GM21390 (cell line): ENCODE measurements at regions not wholly inside any gene's neighbourhood (a gene's known extent, or its start where the extent isn't known, plus 50 kb on each side); places are given as distances from the start of the nearest gene placed in this dataset.

Experiments
- ATAC-seq: cut with Tn5 transposase; IDR thresholded peaks from one replicate; pipeline ENCODE4 v1.9.1; 2021; ENCODE audit not compliant: unreplicated experiment

DNA sequence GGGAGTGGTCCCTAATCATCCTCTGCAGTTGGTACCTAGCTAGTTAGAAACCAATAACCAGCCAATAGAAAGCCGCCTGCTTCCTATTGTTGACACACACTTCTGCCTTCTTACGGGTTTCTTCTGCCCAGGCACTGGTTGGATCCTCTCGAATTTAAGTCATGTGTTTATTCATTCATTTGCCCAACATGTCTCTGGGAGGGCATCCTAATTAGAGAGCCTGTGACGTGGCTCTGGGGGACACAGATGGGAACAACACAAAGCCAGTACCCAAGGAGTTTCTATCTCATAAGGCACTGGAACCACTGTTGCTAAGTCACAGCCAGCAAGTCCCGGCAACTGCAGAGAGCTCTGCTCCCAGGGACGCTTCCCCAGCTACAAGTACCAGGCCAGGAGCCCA is 300.7 kb upstream of the TNRC6C start:
- no peak for ATAC-seq

DNA sequence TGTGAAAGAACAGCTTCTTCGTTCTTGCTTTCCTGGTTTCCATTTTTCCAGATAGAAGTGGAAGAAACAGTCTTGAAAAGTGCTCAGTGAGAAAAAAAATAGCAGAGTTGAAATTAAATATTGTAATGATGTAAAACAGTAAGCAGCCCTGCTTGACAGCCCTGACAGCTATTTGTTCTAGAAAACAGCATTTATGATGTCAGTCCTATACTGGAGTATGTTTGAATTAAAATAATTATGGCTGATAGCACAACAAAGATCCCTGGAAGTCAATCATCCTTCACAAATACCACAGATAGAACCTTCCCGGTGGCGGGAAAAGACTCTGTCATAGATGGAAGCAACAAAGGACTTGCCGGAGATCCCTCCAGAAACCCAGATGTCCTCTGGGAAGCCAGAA is 298.0 kb upstream of the TNRC6C start:
- no peak for ATAC-seq

DNA sequence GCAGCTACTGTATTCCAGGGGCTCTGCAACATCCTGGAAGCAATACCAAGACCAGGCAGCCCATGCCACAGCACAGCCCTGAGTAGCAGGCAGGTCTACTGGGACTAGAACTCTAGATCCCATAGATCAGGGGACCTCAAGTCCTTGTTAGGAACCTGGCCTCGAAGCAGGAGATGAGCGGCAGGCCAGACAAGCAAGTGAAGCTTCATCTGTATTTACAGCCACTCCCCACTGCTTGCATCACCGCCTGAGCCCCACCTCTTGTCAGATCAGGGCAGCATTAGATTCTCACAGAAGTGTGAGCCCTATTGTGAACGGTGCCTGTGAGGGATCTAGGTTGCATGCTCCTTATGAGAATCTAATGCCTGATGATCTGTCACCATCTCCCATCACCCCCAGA is 295.7 kb upstream of the TNRC6C start:
- no peak for ATAC-seq

DNA sequence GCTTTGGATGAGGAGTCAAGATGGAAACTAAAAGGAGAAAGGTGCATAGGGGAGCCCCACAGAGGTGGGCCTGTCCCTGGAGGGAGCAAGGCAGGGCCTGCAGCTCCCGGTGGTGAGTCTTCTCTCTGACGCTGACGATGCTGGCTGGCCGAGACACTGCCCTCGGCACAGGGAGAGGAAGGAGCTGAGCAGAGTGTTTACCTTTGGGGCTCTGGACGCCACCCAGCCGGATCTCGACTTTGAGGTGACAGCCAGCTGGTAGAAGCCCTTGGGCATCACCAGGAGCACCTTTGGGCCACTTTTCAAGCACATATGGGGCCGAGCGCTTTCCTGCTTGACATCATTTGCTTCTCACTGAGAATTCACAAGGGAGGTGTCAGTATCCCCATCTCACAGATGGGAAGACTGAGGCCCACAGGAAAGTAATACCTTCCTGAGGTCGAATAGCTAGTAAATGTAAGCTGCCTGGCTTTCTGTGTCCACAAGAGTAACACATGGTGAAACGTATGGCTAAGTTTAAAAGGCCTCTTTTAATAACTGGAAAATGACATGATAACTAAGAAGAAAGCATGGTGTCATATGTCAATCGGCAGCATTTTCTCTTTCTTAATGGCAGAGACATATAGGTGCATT is 294.3 kb upstream of the TNRC6C start:
- ATAC-seq, result no peak

DNA sequence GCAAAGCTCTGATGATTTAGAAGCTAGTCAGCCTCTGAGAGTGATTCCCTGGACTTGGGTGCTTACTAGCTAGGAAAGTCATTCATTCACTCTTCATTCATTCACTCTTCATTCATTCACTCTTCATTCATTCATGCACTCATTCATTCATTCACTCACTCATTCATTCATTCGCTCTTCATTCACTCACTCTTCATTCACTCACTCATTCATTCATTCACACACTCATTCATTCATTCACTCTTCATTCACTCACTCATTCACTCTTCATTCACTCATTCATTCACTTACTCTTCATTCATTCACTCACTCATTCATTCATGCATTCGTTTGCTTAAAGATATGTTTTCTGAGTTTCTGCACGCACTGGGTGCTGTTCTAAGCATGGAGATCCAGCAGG is 292.7 kb upstream of the TNRC6C start:
- ATAC-seq, result no peak

DNA sequence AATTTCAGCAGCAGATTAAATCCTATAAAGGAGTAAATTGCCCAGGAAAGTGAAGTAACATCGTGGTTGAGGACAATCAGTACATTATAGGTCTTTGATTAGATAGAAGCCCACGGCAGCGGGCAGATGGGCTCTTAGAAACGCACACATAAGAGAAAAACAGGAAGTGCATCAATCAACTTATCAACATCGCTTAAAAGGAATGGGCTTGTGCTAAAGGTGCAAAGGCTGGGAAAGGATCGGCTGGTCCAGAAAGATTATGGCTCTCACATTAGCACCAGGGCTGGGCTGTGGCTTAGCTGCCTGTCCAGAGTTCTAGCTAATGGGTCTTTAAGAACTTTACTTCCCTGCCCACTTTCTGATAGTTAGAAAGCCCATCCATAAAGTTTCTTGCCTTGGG is 292.0 kb upstream of the TNRC6C start:
- no peak for ATAC-seq

DNA sequence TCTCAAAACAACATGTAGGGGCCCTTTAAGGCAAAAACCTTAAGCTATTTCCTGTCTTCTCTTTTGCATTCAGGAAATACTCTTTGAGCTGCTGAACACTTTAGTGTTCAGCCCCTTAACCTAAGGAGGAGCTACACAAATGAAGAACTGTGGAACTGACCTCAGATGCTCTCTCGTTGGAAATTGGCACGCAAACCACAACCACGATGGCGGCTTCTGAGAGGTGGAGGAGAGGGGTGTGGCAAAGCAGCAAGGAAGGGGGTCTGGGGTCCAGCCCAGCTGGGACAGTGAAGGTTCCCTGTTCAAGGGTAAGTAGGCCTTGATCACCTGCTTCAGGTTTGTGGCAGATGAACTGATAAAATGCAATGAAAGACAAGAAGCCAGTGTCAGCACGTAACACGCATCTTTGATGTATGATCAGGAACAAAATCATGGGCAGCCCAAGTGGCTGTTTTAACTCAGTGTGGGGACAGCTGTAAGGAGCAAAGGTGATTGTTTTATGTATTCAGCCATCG is 291.6 kb upstream of the TNRC6C start:
- ATAC-seq, result no peak

DNA sequence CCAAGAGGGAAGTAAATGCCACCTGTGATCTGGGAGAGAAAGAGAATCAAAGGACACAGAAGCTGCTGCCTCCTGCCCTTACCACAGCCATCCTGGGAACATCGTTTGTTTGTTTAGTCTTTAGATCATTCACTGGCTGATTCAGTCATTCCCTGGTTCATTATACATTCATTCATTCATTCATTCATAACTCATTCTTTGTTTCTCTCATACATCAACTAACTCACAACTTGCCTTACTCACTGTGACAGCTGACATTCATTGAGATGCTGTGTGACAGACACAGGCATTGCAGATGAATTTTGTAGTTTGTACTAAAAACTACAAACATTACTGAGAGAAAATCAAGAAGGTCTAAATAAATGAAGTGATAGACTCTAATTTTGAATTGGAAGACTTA is 291.0 kb upstream of the TNRC6C start:
- ATAC-seq, result no peak

DNA sequence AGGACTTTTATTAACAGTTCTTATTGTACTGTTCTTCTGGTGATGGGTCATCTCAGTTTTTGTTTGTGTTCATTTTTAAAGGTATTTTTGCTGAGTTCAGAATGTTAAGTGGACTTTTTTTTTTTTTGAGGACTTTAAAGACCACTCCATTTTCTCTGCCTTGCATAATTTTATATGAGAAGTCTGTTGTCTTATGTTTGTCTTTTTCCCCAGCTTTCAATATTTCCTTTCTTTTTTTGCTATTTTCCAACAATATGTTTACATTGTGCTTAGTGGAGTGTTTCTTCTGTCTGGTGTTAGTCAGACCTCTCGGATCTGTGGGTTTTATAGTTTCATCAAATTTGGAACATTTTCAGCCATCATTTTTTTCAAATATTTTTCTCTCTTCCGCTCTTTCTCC is 290.0 kb upstream of the TNRC6C start:
- no peak for ATAC-seq

DNA sequence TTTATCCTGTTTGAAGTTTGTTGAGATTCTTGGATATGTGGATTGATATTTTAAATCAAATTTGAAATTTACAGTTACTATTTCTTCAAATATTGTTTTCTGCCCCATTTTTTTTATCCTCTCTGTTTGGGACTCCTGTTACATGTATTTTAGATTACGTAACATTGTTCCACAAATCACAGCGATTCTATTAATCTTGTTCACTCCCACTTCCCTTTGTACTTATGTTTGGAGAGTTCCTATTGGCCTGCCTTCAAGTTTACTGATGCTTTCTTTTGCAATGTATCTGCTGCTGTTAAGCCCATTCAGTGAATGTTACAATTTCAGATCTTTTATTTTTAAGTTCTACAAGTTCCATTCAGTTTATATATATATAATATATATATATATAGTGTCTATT is 288.3 kb upstream of the TNRC6C start:
- no peak for ATAC-seq

DNA sequence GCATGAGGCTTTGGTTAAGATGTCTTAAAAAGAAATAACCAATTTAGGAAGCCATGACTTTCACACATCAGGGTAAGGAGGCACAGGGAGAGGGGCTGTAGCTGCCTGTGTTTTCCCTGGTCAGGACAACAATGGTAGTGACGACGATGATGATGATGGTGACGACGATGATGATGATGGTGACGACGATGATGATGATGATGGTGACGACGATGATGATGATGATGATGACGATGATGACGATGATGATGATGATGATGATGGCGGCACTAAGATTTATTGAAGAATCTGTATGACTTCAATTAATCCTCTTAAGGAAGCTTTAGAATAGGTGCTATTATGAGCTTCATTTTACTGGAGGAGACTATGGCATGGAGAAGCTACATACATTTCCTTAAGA is 284.1 kb upstream of the TNRC6C start:
- ATAC-seq, result no peak

DNA sequence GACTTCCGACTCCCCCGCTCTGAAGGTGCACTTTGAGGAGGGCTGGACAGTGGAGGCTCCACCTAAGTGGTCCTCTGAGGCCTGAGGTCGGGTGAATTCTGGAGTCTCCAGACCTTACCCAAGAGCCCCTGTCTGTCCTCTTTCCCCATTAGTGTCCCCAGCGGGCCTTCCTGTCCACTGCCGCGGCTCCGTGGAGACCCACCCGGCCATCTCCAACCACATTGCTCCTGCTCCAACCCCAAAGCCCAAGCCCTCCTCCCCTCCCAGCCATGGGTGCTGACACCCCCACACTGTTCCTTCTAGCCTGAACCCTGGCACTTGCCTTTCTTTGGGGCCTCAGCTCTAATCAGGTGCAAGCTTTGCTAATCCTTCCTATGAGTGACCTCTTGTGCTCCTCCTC is 283.1 kb upstream of the TNRC6C start:
- no peak for ATAC-seq

DNA sequence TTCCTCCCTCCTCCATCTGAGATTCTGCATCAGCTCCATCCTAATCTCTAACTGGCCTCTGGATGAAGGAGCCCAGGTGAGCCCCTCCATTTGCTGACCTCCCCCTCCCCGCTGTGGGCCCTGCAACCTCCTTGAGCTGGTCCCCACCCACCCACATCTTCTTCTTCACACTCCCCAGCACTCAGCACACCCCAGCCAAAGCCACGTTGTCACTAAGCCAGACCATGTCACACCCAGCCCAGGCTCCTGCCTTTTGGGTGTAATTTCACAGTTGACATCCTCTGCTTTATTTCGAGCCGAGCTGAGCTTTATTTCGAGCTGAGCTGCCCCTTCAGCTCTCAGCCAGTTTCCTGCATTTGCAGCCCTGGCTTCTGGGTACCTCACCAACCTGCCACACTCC is 282.7 kb upstream of the TNRC6C start:
- ATAC-seq, result no peak

DNA sequence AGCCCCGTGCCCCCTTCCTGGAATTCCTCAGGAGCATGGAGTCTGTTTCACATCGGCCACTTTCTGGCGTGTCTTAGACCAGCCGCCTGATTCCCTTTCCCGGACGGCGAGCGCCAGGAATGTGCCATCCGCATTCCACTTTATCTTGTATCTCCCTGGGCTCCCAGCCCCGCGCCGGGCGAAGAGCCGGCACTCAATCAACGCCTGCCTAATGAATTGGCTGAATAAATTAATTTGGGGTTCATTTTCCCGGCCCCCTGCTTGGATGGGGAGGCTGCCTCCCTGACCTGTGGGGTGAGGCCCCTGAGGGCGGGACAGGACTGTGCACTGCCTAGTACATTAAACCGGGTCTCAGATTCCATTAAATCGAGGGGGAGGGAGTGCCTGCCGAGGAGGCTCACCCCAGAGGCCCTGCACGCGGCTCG is 282.3 kb upstream of the TNRC6C start:
- ATAC-seq, result no peak

DNA sequence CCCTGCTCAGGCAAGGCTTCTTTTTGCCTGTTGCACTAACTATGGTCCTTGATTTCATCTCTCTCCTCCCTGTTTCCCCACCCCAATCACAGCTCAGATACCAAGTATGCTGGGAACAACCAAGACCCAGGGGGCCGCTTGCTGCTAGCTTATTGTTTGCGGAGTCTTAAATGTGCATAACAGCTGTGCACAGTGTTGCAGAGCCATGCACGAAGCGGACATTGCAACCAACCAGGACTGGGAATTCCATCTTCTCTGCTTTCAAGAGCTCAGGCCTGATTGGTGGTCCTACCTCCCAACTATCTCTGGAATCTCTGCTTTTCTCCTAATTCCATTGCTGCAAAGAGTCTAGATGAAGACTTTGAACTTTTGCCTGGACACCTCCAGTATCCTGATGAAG is 281.3 kb upstream of the TNRC6C start:
- ATAC-seq, result no peak

DNA sequence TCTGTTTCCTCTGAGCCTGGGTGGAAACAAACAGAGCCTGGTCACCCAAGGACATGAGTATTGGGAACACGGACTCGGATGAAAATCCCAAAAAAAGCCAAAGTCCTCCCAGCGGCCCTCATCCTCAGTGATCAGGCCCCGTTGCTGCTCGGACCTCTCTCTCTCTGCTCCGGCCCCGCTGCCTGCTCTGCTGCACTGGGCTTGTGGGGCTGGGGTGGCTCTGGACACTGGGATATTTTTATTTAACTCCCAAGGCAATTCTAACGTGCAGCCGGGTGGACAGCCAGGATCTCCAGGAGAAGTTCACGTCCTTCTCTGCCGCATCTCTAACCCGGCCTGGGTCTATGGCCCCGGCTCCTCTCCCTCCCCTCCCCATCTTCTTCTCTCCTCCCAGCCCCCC is 280.9 kb upstream of the TNRC6C start:
- no peak for ATAC-seq

DNA sequence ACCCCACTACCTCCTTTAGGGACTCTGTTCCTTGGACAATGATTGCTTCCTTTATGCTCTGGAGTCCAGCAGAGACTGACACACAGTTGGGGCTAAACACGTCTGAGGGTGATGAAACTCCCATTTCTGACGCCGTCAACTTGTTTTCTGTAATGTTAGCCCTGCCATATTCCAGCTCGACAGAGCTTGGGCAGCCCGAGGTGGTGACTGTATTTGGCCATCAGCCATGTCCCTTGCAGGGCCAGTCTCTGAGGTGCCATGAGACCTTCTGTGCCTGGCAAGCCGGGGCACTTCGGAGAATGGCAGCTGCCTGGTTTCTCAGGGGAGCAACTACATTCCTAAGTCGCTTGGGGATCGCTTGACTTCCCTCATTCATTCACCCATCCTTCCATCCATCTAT is 278.9 kb upstream of the TNRC6C start:
- no peak for ATAC-seq

DNA sequence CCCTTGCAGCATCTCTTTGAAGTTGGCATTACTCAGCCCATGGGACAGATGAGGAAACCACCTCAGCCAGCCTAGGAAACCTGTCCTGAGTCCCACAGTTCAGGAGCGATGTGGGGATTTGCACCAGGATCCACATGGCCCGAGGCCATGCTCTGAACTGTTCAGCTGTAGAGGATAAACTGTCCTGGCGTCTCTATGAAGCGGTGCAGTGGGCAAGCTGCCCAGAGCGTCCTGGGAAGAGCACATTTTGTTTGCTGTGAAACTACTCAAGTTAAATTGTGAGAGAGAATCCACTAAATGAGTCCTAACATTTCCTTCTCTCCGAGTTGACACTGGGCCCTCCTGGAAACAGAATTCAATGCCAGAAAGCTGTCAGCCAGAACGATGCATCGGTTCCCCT is 276.6 kb upstream of the TNRC6C start:
- no peak for ATAC-seq

DNA sequence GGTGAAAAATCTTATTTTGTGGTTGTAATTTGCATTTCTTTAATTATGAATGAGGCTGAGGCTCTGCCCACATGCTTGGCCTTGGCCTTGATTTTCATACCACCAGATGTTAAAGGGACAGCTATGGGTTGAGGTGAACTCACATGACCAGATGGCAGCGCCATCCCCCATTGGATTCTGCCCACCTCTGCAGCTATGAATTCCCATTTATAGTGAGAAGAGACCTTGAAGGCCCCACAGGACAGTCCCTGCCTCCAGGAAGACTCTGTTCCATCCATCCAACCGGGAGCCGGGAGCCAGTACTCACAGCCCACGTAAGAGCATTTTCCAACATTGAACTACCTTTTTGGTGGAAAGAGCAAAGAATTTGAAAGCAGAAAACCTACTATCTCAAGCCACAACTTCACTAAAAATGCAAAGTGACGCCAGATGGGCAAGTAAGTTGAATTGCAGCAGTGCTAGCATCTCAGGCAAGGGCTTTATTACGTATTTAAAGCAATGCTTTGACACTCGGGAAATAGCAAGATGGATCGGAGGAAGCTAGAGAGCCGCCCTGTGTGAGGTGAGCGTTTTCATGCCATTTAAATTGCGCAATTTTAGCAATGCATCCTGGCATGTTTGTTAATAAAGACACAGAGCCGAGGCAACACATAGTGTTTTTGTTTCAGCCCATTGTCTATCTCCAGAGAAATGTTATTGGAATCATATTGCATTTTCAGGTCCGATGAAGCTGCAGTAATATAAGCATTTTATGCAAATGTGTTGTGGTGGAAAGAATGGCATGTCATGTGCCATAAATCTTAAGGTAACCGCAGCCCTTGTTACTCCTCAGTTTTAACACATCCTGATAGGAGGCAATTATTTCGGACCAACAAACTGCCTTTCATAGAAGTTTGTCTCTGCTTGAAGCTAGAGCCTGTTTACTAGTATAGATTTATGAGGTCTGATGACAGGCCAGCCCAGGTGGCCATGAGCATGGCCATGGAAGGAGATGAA is 273.4 kb upstream of the TNRC6C start:
- ATAC-seq, result no peak

DNA sequence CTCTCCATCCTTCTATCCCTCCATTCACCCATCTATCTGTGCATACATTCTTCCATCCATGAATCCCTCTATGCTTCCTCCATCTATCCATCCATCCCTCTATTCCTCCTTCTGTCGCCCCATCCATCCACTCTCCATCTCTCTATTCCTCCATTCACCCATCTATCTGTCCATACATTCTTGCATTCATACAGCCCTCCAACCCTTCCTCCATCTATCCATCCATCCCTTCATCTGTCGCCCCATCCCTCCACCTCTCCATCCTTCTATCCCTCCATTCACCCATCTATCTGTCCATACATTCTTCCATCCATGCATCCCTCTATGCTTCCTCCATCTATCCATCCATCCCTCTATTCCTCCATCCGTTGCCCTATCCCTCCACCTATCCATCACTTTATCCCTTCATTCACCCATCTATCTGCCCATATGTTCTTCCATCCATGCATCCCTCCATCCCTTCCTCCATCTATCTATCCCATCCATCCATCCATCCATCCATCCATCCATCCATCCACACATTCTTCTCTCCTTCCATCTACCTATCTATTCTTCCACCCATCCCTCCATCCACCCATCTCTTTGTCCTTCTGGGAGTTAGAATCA is 272.5 kb upstream of the TNRC6C start:
- no peak for ATAC-seq

DNA sequence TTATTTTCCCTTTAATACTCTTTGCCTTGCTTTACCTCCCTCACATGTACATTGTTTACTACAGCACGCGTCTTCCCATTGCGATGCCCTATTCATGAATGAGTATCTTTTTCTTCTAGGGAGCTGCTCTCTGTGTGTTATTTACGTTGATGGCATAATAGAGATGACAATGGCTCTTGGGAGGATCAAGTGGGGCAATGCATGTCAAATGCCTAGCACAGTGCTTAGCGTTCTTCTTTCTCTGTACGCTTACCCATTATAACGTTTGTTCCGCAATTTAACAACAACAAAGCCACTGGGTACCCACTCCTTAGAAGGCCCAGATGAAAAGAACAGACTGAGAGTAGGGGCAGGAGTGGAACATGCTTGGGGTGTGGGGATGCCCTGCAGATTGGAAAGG is 271.6 kb upstream of the TNRC6C start:
- ATAC-seq, result no peak

DNA sequence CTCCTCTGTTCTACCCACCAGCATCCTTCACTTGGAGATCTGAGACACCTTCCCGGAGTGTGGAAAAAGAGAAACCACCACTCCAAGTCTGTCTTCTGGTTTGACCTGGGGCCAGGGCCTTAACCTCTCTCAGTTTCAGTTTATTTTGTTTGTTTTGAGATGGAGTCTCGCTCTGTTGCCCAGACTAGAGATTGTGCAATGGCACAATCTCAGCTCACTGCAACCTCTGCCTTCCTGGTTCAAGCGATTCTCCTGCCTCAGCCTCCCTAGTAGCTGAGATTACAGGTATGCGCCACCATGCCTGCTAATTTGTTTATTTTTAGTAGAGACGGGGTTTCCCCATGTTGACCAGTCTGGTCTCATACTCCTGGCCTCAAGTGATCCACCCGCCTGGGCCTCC is 271.1 kb upstream of the TNRC6C start:
- no peak for ATAC-seq
